Fibroblast of skin of right biceps (primary cell): ENCODE measurements at regions not wholly inside any gene's neighbourhood (a gene's known extent, or its start where the extent isn't known, plus 50 kb on each side); places are given as distances from the start of the nearest gene placed in this dataset.

Experiments used
- DNase-seq: peaks from one replicate; pipeline ENCODE4 v3.0.0-alpha.2; 2013

DNA sequence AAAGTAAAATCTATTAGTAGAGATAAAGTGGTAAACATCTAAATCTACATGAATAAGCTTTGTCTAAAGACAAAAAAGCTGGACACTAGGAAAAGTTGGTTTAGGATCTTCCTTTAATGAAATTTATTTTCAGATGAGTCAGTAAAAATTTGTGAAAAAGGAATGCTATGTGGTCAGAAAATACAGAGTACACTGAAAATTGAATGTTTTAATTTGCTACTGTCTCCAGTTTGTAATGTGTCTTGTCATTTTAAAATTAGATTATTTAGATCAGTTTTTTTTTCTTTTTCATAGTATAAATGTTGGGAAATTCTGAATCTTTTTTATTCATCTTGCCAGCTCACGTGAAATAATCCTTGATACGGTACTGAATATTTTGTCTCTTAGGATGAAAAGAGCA is 56.9 kb downstream of the SLITRK6 start:
- peak; percentile 3 for DNase-seq

DNA sequence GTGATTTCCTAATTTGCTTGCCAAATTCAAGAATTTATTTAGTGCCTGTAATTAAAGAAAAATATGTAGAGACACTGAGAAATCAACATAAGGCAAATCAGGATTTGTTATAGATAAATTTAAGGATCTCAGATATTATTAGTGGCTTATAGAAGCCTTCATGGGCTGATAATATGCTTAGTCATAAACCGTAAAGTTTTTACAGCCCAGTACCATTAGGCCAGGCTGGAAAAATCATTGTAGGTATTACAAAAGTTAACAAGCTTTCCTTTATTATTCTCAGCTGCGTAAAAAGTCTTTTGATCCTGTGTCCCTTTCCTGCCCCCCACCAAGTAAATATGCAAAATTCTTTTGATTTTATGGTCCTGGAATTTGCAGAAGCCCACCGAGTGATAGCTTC is 58.2 kb downstream of the SLITRK6 start:
- DNase-seq: no peak

DNA sequence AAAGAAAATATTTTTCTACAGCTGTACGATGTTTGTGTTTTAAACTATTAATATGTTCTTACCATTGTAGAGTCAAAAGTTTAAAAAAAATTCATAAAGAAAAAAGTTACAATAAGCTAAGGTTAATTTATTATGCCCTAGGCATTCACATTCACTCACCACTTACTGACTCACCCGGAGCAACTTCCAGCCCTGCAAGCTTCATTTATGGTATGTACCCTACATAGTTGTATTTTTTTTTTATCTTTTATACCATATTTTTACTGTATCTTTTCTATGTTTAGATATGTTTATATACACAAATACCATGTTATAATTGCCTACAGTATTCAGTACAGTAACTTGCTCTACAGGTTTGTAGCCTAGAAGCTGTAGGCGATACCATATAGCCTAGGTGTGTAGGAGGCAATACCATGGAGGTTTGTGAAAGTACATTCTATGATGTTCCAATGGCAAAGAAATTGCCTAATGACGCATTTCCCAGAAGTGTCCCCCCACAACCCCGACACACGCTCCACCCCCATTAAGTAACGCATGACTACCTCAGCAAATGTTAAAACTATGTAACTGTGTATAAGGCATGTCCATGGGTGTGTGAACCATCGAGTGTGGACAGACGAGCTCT is 60.4 kb downstream of the SLITRK6 start:
- peak; percentile 28 for DNase-seq

DNA sequence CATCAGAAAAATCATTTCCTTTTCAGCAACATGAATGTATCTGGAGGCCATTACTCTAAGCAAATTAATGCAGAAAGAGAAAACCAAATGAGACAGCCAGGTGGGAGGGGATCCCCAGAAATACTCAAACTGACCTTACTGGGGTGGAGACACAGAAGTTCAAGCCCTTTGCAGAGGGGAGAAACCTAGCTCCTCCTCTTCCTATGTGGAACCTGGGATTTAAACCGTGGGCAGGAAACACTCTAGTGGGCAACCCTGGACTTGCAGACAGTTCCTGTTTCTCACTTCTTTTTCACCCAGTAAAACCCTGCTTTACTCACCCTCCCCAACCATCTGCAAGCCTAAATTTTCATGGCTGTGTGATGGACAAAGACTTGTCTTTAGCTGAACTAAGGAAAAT is 61.3 kb downstream of the SLITRK6 start:
- no peak for DNase-seq

DNA sequence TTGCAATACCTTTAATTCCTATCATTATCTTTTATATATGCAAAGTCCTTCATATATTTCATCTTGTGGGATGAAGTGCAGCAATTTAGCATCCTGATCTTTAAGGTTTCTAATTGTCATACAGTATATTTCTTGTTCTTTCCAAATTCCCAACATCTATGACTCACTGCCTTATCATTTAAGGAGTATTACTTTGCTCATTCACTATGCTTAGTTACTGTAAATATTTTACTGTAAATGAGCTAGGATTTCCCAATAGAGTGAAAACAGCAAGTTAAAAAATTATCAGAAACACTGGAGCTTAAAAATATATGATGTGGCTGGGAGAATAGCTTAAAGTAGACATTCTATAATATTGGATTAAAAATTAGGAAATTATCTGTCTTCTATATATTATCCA is 69.9 kb downstream of the SLITRK6 start:
- peak; percentile 50 for DNase-seq

DNA sequence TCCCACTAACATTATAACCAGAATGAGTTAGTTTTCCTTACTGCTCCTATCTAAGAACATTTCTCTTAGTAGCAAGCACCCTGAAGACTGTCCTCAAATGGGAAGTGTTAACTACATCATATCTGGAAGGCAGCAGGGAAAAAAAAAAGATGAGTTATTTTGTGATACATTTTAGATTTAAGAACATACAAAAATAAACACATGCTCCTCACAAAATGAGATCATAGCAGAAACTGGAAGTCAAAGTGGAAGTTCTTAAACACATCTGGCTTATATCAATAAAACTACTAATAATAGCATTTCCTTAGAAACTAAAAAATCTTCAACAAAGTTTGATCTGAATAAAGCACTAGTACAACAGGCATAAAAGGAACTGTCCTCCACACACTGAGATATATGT is 70.4 kb downstream of the SLITRK6 start:
- peak; percentile 4 for DNase-seq

DNA sequence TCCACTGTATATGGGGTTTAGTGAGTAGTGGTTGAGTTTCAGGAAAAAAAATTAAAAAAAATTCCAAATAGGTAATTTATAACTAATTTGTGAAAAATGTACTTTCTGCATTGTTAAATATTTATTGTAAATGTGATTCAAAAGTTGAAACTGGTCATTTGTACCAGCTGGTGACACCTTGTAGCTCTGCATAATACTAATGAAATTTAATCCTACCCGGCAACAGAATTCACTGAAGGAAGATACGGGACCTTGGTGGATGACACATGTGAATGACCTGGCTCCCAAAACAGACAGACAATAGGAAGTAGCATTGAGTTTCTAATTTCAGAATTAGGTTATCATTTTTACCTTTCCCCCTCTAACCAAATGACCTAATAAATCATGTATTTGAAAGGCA is 73.8 kb downstream of the SLITRK6 start:
- no peak for DNase-seq

DNA sequence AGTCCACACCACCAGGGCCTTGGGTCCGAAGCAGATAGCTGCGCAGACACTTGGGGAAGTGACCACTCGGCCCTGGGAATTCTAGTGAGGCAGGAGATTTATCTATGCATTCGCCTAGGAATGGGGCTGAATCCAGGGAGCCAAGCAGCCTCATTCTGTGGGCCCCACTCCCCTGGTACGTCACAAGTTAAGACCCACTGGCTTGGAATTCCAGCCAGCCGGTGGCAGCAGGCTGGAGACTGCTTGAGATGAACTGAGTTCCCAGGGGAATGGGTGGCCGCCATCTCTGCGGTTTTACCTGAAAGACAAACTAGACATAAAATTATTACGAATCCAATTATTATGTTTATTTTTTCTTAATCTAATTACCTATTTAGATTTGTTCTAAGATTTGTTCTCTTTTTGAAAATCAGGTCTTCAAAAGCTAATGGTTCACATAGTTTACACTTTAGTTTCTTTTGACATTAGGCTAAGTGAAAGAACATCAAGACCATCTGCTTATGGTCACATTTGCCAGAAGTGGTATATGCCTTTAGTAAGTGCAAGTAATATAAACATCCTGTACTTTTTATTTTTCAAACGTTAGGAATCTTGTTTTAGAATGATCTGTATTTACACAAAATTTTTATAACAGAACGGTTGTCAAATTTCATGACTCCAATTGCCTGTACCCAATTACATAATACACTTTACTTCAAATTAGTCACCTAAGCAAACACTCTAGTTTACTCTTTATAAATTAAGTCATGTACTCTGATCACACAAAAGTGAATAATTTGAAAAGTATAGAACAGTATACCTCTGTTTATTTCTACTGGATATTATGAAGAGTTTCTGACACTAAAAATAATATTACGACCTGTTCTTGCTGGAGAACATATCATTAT is 74.4 kb downstream of the SLITRK6 start:
- DNase-seq: no peak

DNA sequence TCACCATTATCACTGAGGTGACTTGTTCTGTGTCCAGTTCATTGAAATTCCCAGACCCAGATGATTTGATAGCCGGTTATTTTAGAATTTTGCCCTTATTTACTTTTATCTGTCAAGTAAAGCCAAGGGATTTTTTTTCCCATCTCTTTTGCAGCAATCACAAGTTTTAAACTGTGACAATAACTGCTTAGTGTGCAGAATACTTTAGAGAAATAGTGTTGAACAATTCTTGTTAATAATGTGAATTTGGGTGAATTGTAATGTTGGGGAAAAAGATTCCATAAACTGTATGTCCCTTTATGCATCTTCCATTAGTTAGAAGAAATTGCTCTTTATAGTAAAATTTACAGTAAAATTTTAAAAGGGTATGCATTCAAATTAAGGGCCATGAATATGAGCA is 79.5 kb downstream of the SLITRK6 start:
- no peak for DNase-seq

DNA sequence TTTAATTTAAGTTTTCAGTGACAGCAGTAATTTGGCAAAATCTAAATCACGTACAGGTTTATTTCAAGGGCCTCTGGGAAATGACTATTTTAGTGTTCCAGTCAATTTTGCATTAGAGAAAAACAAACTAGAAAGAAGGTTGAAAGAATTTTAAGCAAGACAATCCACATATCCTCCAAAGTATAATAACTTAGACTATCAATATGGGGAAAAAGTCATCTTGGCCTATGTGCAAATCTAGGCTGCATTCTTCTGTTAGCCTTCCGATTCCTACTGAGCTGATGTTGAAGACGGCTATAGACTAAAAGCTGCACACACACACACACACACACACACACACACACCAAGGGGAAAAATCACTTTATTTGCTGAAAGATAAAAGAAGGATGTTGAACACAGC is 81.3 kb downstream of the SLITRK6 start:
- DNase-seq: no peak

DNA sequence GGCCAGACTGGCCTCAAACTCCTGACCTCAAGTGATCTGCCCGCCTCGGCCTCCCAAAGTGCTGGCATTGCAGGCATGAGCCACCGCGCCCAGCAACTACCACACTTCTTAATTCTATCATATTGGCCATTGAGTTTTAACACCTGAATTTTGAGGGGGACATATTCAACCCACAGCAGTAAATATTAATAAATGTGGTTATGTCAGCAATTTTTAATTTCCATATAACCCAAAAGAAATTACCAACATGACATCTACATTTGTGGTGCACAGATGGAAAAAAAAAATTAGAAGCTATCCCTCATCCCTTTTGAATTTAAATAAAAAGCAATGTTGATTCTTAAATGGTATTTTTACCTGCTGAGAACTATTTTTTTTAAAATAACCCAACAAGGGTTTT is 88.7 kb downstream of the SLITRK6 start:
- DNase-seq: no peak

DNA sequence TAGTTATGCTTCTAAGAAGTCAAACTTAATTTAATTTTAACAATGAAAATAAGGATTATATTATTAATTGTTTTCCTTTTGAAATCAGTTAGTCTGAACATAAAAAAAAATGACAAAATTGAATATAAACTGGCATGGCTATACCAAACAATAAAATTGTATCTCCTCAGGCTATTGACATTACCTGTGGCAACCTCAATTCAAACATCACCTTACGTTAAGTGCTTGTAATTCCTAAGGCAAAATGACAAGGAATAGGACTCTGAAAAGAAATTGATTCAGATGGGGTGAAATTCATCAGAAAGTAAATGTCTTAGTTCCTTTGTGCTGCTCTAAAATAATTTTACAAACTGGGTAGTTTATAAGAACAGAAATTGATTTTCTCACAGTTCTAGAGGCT is 89.5 kb downstream of the SLITRK6 start:
- no peak for DNase-seq

DNA sequence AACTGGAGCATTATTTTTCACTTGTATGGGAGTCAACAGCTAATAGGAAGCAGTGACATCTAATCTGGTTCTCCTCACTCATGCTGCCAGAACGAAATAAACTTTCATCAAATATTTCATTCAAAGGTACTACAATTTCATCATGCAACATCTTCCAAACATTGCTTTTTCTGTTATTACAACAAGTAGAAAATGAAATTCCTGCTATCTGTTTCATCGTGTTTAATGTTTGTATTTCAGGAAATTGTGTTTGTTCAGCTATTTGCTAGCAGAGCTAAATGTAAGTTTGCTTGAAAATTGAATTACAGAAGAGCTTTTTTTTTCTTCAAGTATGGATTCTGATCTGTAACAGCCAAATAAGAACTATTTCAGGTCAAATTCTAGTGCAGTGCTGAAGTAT is 90.1 kb downstream of the SLITRK6 start:
- DNase-seq: peak; percentile 18

DNA sequence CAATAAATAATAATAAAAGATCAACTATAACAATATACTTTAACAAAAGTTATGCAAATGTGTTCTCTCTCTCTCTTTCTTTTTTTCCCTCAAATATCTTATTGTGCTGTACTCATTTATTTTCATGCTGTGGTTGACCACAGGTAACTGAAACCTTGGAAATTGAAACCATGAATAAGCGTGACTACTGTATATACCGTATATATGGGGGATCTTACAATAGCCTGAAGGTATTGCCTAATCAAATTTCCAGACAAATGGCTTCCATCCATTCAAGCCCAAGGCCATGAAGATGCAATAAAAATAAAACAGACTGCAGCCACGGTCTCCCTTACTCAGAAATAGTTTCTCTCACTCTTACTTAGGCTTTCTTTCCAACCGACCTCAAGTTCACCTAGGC is 98.3 kb downstream of the SLITRK6 start:
- no peak for DNase-seq

DNA sequence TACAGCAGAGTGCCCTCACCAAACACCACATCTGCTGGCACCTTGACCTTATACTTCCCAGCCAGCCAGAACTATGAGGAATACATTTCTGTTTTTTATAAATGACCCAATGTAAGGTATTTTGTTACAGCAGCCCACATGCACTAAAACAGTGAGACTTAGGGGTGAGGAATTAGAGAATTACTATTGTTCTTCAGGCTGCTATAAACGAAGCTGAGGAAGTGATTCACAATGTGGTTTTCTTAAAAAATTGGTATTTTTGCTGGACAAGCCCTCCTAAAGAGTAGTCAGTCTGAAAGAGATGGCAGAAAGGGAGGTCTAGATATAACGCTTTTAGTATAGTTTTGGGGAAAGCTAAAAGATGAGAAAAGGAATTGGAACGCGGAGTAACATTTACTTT is 101.0 kb downstream of the SLITRK6 start:
- DNase-seq: no peak

DNA sequence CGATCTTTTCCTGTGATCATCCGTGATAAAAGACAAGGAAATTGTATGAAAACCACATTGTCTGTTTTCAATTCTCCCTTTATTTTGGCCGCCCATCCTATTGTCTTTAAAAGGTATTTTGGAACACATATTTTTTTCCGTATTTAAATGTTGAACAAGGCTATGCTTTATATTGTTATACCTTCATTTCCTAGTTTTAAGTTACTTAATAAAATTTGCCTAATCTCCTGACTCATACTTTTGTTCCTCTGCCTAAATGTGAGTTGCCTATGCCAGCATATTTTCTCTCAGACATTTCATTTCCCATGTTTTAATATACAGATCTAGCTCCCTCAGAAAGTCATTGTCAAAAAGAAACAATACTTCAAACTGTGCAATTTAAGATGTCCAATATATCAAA is 104.2 kb downstream of the SLITRK6 start:
- no peak for DNase-seq

DNA sequence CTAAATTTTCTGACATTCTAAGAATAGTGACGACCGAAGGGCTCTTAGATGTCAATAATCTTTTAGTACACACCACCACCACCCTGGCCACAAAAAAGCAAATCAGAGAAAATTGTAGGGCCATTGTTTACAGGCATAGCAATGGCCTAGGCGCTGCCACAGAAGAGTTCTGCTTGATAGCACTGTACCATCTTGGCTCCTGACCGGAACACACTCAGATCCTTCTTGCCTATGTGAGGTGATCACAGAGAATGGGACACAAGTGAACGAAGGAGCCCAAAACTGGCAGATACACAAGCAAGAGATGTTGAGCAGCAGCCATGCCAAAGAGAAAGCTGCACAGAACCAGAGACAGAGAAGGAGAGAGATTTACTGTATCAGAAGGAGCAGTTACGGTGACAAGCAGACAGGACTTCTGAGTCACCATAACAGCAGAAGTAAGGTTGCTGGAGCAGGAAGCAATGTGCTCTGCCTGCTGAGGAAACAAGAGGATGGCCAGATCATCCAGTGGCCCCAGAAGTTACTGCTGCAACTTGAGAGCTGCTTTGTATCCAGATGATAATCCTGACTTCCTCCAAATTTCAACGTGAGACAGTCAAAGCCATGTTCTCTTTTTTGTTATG is 105.2 kb downstream of the SLITRK6 start:
- DNase-seq: peak; percentile 7

DNA sequence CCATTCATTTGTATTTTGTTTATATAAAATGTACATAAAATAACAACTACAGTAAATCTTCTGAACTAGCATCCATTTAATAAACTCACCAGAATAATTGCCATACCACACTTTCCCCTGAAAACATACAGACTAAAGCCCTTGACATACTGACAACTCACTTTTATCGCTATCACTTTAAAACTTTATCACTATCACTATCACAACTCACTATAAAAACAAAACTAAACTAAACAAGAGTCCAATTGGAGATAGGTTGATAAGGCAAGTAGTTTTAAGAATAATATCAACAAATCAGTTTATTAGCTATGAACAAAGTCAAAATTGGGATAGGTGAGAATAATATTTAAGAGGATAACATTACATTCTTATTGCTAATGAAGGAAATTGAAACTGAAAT is 108.9 kb downstream of the SLITRK6 start:
- no peak for DNase-seq

DNA sequence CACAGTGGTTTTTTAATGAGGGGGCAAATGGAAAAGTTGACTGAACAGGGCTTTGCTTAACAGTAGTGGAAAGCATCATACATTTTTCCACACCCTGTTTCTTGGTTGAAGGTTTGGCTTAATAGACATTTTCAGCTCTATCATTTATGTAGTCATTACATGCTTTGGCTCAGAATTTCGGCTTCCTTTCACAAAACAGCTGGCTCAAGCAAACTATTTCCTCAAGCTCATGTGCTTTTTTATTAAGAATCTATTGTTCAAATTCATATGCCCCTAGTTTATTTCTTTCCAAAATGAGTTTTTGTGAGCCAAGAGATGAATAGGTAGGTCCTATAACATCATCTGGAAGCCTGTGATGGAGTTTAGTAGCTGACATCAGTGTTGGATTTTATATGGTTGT is 113.8 kb downstream of the SLITRK6 start:
- DNase-seq: no peak

DNA sequence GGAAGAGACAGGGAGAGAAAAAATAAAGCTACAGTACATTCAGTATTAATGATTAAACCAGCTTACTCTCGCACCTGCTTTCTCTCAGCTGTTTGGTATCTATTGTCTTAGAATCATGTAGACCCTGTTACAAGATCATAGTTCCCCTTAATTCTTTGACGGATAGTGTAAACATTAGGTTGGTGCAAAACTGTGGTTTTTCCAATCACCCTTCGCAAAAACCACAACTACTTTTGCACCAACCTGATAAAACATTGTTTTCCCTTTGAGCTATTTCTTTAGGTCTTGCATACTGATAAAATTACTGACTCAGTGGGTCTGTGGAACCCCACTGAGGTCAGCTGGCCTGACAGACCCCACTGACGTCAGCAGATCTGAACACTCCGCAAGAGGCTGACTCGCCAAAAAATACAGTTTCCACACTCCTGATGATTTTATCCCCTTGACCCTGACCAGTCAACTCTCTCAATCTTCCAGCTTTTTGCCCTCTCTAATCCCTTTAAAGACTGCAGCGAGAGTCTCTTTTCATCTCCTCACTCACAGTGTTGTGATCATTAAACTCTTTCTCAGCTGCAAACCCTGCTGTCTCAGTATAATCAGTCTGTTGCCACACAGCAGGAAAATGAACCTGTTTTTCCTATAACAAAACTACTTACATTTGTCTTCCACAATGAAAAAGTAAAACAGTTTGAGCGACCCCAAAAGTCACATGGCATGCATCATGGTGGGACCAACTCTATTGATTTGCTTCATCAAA is 123.9 kb downstream of the SLITRK6 start:
- no peak for DNase-seq

DNA sequence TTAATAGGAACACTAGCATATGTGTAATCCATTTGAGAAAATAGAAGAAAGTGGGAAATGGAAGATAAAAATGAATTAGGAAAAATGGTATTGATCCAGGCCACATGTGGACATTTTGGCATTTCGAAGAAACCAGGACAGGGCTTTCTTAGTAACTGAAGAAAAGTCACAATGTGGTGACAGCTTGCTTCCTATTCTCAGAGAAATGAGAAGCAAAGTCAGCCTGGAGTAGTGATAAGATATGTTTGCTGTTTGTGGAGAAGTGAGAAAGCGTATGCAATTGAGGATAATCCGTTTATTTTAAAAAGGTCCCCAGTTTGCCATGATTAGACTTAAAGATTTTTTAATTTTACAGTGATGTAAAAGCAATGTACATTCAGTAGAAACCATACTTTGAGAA is 127.9 kb downstream of the SLITRK6 start:
- no peak for DNase-seq

DNA sequence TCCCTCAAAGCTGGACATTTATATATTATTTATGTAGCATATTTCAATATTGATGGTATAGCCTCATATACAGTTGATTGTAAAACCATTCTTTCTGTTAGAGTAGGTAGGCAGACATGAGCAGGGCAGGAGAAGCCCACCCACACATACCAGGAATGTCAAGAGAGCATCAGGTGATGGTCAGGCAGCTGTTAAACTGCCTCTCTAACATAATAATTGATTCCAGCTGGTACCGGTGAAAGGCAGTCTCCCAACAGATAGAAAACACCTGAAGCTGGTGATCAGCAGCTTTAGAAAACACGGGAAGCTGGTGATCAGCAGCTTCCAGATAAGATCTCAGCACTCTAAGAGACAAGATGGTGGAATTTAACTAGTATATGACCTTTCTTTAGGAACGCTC is 132.9 kb downstream of the SLITRK6 start:
- no peak for DNase-seq

DNA sequence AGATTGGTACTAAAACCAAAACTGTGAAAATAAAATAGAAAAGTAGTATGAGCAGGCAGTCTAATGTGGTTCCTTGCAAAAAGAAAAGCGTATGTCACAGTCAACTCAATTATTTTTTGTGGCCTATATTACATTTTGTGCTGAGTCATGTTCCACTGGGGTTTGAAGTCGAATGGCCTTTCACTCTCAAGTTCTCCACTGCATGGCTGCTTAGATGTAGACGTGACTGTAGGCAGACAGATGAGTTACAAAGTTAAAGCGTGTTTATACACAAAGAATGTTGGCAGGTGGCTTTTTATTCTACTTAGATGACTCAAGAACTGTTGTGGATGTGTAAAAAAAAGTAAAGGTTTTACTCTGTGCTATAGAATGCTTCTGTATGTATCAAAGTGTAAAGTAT is 133.9 kb downstream of the SLITRK6 start:
- peak; percentile 54 for DNase-seq

DNA sequence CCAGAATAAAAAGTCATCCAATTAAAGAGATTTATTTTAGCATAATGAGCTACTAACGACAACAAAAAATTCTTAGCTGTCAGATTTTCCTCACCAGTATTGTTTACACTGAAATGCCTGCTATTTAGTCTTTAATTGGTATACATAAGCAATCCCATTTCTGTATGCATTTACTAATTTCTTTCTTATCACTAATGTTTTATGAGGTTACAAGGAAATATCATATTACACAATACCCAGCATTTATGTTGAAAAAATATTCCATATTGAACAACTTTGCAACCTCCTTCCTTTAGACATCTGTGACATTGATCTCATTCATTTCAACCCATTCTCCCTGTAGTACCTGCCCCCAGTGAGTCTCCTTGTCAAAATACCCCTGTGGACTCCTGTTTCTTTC is 135.4 kb downstream of the SLITRK6 start:
- DNase-seq: no peak
